ENCODE measurements at regions not wholly inside any gene's neighbourhood (a gene's known extent, or its start where the extent isn't known, plus 50 kb on each side); places are given as distances from the start of the nearest gene placed in this dataset.
A peak's percentile ranks its signal among the peaks of the same experiment; 100 is the strongest.
"Not testable (repeated sequence)": the region's sequence is repeated elsewhere in the genome, so short reads cannot be mapped to it uniquely, and the experiment has no call there.

DNA sequence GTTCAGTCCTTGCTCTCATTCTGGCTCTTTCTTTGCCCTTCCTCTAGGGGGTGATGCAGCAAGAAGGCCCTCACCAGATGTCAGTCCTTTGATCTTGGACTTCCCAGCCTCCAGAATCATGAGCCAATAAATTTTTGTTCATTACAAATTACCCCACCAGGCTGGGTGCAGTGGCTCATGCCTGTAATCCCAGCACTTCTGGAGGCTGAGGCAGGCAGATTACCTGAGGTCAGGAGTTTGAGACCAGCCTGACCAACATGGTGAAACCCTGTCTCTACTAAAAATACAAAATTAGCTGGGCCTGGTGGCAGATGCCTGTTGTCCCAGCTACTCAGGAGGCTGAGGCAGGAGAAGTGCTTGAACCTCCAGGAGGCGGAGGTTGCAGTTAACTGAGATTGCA is 106.3 kb upstream of the TRPM1 start:
- H3K36me3 ChIP-seq (ENCODE audit: control insufficient read depth, insufficient read depth, low read length); H3K4me1 ChIP-seq (ENCODE audit: control insufficient read depth, insufficient read depth, low read length); H3K27ac ChIP-seq (ENCODE audit: low read length); H3K27me3 ChIP-seq (ENCODE audit: control insufficient read depth, insufficient read depth, low read length); DNase-seq; H3K4me3 ChIP-seq (ENCODE audit: low read length); H3K9me3 ChIP-seq (ENCODE audit: control insufficient read depth, low read depth, low read length): not testable (repeated sequence)
- WGBS (ENCODE audit: insufficient coverage, low lambda C conversion rate) = no CpG with 5 or more reads among the region's 1 CpG

DNA sequence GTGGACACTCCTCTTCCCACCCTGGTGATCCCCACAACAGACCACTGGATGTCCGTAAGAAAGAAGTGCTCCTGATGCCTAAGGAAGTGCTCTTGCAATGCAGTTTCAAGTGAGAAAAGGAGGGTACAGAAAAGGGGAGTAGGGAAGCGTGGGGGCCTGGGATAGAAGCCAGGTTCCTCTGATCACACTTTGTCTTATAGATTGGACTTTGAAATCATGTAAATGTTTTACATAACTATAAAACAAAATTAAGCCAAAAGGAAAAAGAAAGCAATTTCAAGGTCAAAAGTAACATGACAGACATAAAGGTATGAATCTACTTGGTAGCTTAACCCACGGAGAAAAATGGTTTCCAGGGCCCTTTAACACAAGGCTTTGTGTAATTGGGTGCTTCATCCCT is 107.3 kb upstream of the TRPM1 start:
- DNase-seq = peak in 1 of 2 donors; percentile 58
- Histone ChIP-seq H3K27ac (ENCODE audit: low read length) (no peak overlapping the region), H3K36me3 (ENCODE audit: control insufficient read depth, insufficient read depth, low read length) (no peaks in the 10 kb centered on the region), H3K4me3 (ENCODE audit: low read length) (no peak overlapping the region), H3K9me3 (ENCODE audit: control insufficient read depth, low read depth, low read length) (no peaks in the 10 kb centered on the region), H3K27me3 (ENCODE audit: control insufficient read depth, insufficient read depth, low read length) (no peaks in the 10 kb centered on the region), H3K4me1 (ENCODE audit: control insufficient read depth, insufficient read depth, low read length) (peaks cover 2% of the 10 kb centered on the region)
- 71% methylated on average over 1 of the region's 3 CpGs for WGBS (ENCODE audit: insufficient coverage, low lambda C conversion rate)

DNA sequence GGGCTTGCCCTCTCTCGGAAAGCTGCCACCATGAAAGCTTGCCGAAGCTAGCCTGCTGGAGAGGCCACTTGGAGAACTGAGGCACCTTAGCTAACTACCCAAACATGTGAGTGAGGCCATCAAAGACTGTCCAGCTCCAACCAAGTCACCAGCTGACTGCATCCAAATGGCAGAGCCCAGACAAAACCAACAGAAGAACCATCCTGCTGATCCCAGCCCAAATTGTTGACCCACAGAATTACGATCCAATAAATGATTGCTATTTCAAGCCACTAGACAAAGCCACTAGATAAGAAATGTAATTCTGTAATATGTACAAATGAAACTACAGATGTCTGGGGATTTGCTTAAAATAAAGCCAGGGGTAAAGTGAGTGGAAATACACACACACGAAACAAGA is 109.8 kb upstream of the TRPM1 start:
- H3K27me3 ChIP-seq (ENCODE audit: control insufficient read depth, insufficient read depth, low read length) = no peaks in the 10 kb centered on the region
- DNase-seq = no peak
- H3K9me3 ChIP-seq (ENCODE audit: control insufficient read depth, low read depth, low read length) = no peaks in the 10 kb centered on the region
- no peaks in the 10 kb centered on the region for H3K36me3 ChIP-seq (ENCODE audit: control insufficient read depth, insufficient read depth, low read length)
- H3K27ac ChIP-seq (ENCODE audit: low read length) = no peak overlapping the region
- 100% methylated on average over 1 of the region's 4 CpGs for WGBS (ENCODE audit: insufficient coverage, low lambda C conversion rate)
- peaks cover 15% of the 10 kb centered on the region for H3K4me1 ChIP-seq (ENCODE audit: control insufficient read depth, insufficient read depth, low read length)
- H3K4me3 ChIP-seq (ENCODE audit: low read length) = no peak overlapping the region

DNA sequence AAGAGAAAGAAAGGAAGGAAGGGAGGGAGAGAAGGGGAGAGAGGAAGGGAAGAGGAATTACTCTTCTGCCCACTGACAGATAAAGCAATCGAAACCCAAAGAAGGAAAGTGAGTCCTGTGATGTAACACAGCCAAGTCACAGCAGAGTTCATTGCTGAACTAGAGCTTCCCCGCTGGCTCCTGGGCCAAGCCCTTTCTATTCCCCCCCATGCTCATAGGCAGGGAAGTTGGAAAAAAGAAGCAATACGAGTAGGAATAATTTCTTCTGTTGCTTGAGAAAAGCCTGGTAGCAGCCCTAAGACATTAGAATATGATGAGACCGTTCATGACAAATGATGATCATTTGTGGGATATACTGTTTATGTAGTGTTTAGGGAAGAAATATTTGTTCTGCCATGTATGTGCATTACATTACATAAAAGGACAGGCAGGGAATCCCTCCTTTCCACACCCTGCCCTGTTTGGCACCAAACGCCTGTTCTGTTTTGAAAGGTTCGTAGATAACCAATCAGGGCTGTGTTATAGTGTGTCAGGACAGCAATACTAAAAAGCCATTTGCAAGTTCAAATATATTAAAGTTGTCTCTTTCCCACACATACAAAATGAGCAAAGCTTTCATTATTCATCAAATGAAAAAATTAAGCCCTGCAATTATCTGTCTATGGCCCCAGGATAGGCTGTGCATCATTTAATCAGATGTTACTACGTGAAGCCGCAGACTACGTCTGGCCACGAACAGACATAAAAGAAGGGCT is 111.0 kb upstream of the TRPM1 start:
- no peak overlapping the region for H3K4me3 ChIP-seq (ENCODE audit: low read length)
- DNase-seq = no peak
- no peaks in the 10 kb centered on the region for H3K27me3 ChIP-seq (ENCODE audit: control insufficient read depth, insufficient read depth, low read length)
- 88% methylated on average over 5 of the region's 10 CpGs for WGBS (ENCODE audit: insufficient coverage, low lambda C conversion rate)
- H3K27ac ChIP-seq (ENCODE audit: low read length) = no peak overlapping the region
- no peaks in the 10 kb centered on the region for H3K9me3 ChIP-seq (ENCODE audit: control insufficient read depth, low read depth, low read length)
- H3K36me3 ChIP-seq (ENCODE audit: control insufficient read depth, insufficient read depth, low read length) = no peaks in the 10 kb centered on the region
- H3K4me1 ChIP-seq (ENCODE audit: control insufficient read depth, insufficient read depth, low read length) = peaks cover 23% of the 10 kb centered on the region

DNA sequence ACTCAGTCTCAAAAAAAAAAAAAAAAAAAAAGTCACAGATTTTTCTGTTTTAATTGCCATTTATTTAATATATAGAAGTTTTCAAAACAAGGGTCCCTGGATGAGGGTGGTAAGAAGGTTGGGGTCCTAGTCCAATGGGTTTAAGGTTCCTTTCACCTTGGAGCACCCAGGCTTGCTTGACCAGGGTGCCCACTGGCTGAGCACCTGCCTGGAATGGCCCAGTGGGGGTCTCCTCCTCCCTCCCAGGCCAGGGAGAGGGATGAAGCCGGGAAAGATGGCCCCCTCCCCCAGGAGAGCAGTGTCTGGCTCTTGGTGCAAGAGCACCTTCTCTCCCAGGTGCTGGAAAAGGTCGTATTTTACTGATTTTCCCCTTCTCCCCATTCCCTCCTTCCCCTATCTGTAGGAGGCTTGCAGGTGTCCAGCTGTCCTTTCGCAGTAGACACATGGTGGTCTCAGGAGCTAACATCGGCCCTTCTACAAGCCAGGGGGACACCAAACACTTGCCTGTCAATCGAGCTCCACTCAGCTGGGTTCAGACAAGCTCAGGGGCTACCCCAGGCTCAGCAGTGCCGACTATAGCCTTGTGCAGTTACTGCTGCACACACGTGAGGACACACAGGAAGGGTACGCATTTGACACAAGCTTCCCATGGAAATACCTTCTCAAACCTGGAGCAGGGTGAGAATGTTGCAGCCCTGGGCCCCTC is 112.3 kb upstream of the KLF13 start:
- peaks cover 21% of the 10 kb centered on the region for H3K4me1 ChIP-seq (ENCODE audit: control insufficient read depth, insufficient read depth, low read length)
- H3K27ac ChIP-seq (ENCODE audit: low read length) = peak overlapping the region; percentile 95
- DNase-seq = no peak
- H3K4me3 ChIP-seq (ENCODE audit: low read length) = no peak overlapping the region
- no peaks in the 10 kb centered on the region for H3K9me3 ChIP-seq (ENCODE audit: control insufficient read depth, low read depth, low read length)
- H3K27me3 ChIP-seq (ENCODE audit: control insufficient read depth, insufficient read depth, low read length) = no peaks in the 10 kb centered on the region
- no peaks in the 10 kb centered on the region for H3K36me3 ChIP-seq (ENCODE audit: control insufficient read depth, insufficient read depth, low read length)
- WGBS (ENCODE audit: insufficient coverage, low lambda C conversion rate) = no CpG with 5 or more reads among the region's 8 CpGs

DNA sequence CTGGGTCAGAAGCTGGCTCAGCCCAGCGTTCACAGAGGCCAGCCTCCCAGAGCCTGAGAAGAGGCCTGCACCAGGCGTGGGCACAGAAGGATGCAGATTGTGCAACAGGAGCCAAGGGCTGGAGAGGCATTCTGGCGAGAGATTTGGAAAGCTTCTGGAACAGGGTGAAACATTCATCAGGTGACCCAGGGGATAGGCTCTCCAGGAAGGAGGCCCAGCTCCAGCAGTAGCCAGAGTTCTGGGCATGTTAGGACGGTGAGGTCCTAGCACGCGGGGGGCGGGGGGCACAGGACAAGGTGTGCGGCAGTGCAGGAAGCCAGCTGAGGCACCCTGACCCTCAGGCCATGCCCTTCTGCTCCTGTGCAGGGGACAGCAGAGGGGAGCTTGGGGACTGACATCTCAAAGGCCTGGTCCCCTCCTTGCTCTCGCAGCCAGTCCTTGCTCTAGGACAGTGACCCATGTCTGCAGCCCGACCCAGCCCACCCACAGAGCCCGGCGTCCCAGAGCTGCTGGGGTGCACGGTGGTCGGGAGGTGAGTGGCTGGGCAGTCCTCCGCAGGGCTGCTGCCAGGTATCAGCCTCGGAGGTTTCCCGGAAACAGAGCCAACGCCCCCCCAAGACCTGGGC is 111.7 kb upstream of the KLF13 start:
- peak in 1 of 2 donors; percentile 63 for DNase-seq
- peak overlapping the region; percentile 54 for H3K4me3 ChIP-seq (ENCODE audit: low read length)
- H3K4me1 ChIP-seq (ENCODE audit: control insufficient read depth, insufficient read depth, low read length) = peaks cover 21% of the 10 kb centered on the region
- WGBS (ENCODE audit: insufficient coverage, low lambda C conversion rate) = no CpG with 5 or more reads among the region's 18 CpGs
- H3K9me3 ChIP-seq (ENCODE audit: control insufficient read depth, low read depth, low read length) = no peaks in the 10 kb centered on the region
- H3K36me3 ChIP-seq (ENCODE audit: control insufficient read depth, insufficient read depth, low read length) = no peaks in the 10 kb centered on the region
- no peaks in the 10 kb centered on the region for H3K27me3 ChIP-seq (ENCODE audit: control insufficient read depth, insufficient read depth, low read length)
- H3K27ac ChIP-seq (ENCODE audit: low read length) = peak overlapping the region; percentile 95

DNA sequence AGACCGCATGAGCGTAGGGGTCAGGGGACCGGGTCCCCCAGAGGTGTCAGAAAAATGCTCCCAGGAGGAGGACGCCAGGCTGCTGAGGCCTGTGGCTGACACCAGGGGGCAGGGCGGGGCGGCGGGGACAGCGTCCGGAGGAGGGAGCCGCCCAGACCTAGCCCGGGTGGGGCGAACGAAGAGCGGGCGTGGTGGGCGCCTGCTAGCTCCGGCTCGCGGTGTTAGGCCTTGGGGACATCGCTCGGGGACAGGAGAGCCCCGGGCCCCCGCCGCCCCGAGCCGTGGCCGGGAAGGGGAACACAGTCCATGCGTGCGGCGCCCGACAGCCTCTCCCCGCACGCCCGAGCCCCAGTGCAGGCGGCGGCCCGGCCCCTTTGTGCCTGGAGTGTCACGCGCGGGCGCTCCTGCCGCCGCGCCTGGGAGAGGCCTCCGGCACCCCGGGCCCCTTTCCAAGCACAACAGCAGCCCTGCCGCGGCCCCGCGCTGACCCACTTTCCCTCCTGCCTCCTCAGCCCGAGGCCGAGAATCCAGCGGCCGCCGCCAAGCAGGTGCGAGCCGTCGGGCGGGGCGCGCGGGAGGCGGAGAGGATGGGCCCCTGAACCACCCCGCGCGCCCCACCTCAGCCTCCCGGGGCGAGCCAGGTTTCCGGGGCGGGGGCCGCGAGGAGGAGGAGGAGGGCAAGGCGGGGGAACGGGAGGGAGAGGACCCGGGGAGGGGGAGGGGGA is 111.0 kb upstream of the KLF13 start:
- H3K36me3 ChIP-seq (ENCODE audit: control insufficient read depth, insufficient read depth, low read length) = no peaks in the 10 kb centered on the region
- peak overlapping the region; percentile 54 for H3K4me3 ChIP-seq (ENCODE audit: low read length)
- DNase-seq = peak; percentile 78 to 93
- peak overlapping the region; percentile 95 for H3K27ac ChIP-seq (ENCODE audit: low read length)
- H3K4me1 ChIP-seq (ENCODE audit: control insufficient read depth, insufficient read depth, low read length) = peaks cover 21% of the 10 kb centered on the region
- no peaks in the 10 kb centered on the region for H3K27me3 ChIP-seq (ENCODE audit: control insufficient read depth, insufficient read depth, low read length)
- WGBS (ENCODE audit: insufficient coverage, low lambda C conversion rate) = no CpG with 5 or more reads among the region's 75 CpGs
- H3K9me3 ChIP-seq (ENCODE audit: control insufficient read depth, low read depth, low read length) = no peaks in the 10 kb centered on the region

DNA sequence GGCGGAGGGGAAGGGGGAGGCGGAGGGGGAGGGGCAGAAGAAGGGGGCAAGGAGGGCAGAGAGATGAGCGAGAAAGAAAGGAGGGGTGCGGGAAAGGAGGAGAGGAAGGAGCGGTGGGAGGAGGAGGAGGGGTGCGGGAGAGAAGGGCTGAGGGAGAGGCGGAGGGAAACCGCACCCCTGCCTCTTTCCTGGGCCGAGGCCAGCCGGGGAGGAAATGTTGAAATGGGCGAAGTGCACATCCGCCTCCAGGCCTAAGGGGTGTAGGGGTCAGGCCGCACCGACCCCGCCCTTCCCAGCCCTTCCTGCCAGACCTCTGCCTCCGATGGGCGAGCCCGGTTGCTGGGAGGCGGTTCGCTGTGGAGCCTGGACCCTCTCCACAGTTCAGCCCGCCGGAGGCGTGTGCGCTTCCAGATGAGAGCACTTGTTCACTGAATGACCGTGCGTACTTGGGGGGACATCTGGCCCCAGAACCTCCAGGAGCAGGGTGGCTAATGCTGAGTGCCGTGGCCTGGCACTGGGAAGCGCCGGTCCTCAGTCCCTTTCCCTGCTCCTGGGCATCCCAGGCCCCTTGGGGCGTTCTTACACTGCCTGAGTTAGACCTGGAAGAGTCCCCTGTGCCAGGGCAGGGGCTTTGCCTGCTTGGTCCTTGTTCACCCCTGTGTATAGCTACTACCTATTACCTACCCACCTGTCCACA is 110.3 kb upstream of the KLF13 start:
- DNase-seq = peak; percentile 94 to 97
- H3K4me3 ChIP-seq (ENCODE audit: low read length) = peak overlapping the region; percentile 54
- peak overlapping the region; percentile 95 for H3K27ac ChIP-seq (ENCODE audit: low read length)

DNA sequence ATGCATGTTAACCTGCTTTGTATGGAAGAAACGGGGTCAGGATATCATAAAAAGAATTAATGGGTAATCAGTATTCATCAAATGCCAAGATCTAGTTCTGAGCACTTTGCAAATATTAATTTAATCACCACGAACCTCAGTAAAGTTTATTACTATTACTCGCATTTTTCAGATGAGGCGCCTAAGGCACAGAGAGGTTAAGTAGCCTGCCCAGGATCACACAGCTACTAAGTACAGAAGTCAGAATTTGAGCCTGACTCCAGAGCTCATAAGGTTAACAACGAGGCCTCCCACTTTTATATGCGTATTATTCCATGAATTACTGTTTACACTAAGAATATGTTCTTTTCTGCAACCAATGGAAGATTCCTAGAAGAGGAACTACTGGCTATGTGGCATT is 109.6 kb upstream of the KLF13 start:
- Histone ChIP-seq H3K27ac (ENCODE audit: low read length) (peak overlapping the region; percentile 95), H3K4me1 (ENCODE audit: control insufficient read depth, insufficient read depth, low read length) (peaks cover 25% of the 10 kb centered on the region), H3K36me3 (ENCODE audit: control insufficient read depth, insufficient read depth, low read length) (no peaks in the 10 kb centered on the region), H3K4me3 (ENCODE audit: low read length) (no peak overlapping the region), H3K27me3 (ENCODE audit: control insufficient read depth, insufficient read depth, low read length) (no peaks in the 10 kb centered on the region), H3K9me3 (ENCODE audit: control insufficient read depth, low read depth, low read length) (no peaks in the 10 kb centered on the region)
- WGBS (ENCODE audit: insufficient coverage, low lambda C conversion rate) = 80% methylated on average over 1 of the region's 6 CpGs
- no peak for DNase-seq

More for the DNA sequence above, 110.3 kb upstream of the KLF13 start:
- H3K9me3 ChIP-seq (ENCODE audit: control insufficient read depth, low read depth, low read length) = no peaks in the 10 kb centered on the region
- H3K36me3 ChIP-seq (ENCODE audit: control insufficient read depth, insufficient read depth, low read length) = no peaks in the 10 kb centered on the region
- H3K27me3 ChIP-seq (ENCODE audit: control insufficient read depth, insufficient read depth, low read length) = no peaks in the 10 kb centered on the region
- peaks cover 21% of the 10 kb centered on the region for H3K4me1 ChIP-seq (ENCODE audit: control insufficient read depth, insufficient read depth, low read length)
- WGBS (ENCODE audit: insufficient coverage, low lambda C conversion rate) = no CpG with 5 or more reads among the region's 30 CpGs

Data from large intestine (tissue), 3 donors.